ENCODE measurements at regions not wholly inside any gene's neighbourhood (a gene's known extent, or its start where the extent isn't known, plus 50 kb on each side); places are given as distances from the start of the nearest gene placed in this dataset.

- peak overlapping the region; percentile 14 for H3K27ac ChIP-seq
- no peaks in the 10 kb centered on the region for H3K27me3 ChIP-seq (ENCODE audit: low read depth)
- intact Hi-C loops (cut with DNase I) = no loop called here
- H3K4me1 ChIP-seq = peaks cover 21% of the 10 kb centered on the region
- H3K9me3 ChIP-seq = peaks cover 5% of the 10 kb centered on the region
- H3K4me3 ChIP-seq = no peak overlapping the region
- H3K36me3 ChIP-seq = no peaks in the 10 kb centered on the region
- TF ChIP-seq CTCF (IDR thresholded peaks at IDR 0.05) = no peak
- ATAC-seq = peak; percentile 84 to 95
- peak; percentile 83 for DNase-seq
Measured at GRCh38 chr10:33661580-33662336, 327.3 kb upstream of the NRP1 start.

GRCh38 chr10:33660329-33660728 lies 325.9 kb upstream of the NRP1 start:
- H3K36me3 ChIP-seq = no peaks in the 10 kb centered on the region
- H3K4me1 ChIP-seq = peaks cover 21% of the 10 kb centered on the region
- no peak for DNase-seq
- no peaks in the 10 kb centered on the region for H3K27me3 ChIP-seq (ENCODE audit: low read depth)
- H3K4me3 ChIP-seq = no peak overlapping the region
- ATAC-seq = no peak
- no peak for TF ChIP-seq CTCF (IDR thresholded peaks at IDR 0.05)
- H3K9me3 ChIP-seq = peaks cover 5% of the 10 kb centered on the region
- no peak overlapping the region for H3K27ac ChIP-seq
- intact Hi-C loops (cut with DNase I) = no loop called here

- H3K36me3 ChIP-seq = no peaks in the 10 kb centered on the region
- H3K4me1 ChIP-seq = peaks cover 18% of the 10 kb centered on the region
- no peaks in the 10 kb centered on the region for H3K27me3 ChIP-seq (ENCODE audit: low read depth)
- DNase-seq = no peak
- H3K4me3 ChIP-seq = no peak overlapping the region
- no peak overlapping the region for H3K27ac ChIP-seq
- intact Hi-C loops (cut with DNase I) = no loop called here
- no peak for TF ChIP-seq CTCF (IDR thresholded peaks at IDR 0.05)
- ATAC-seq = no peak
- no peaks in the 10 kb centered on the region for H3K9me3 ChIP-seq
Measured at GRCh38 chr10:33657913-33658312, 323.4 kb upstream of the NRP1 start.

- Histone ChIP-seq H3K36me3 (no peaks in the 10 kb centered on the region), H3K27ac (no peak overlapping the region), H3K9me3 (no peaks in the 10 kb centered on the region), H3K27me3 (ENCODE audit: low read depth) (no peaks in the 10 kb centered on the region), H3K4me3 (no peak overlapping the region), H3K4me1 (peaks cover 13% of the 10 kb centered on the region)
- no peak for TF ChIP-seq CTCF (IDR thresholded peaks at IDR 0.05)
- no peak for DNase-seq
- no peak for ATAC-seq
- intact Hi-C loops (cut with DNase I) = no loop called here
Measured at GRCh38 chr10:33657154-33657908, 322.9 kb upstream of the NRP1 start.

- intact Hi-C loops (cut with DNase I) = no loop called here
- DNase-seq = no peak
- Histone ChIP-seq H3K4me3 (no peak overlapping the region), H3K36me3 (no peaks in the 10 kb centered on the region), H3K27me3 (ENCODE audit: low read depth) (no peaks in the 10 kb centered on the region), H3K27ac (no peak overlapping the region), H3K4me1 (peaks cover 4% of the 10 kb centered on the region), H3K9me3 (no peaks in the 10 kb centered on the region)
- no peak for TF ChIP-seq CTCF (IDR thresholded peaks at IDR 0.05)
- no peak for ATAC-seq
Measured at GRCh38 chr10:33655921-33656320, 321.5 kb upstream of the NRP1 start.

All from lower lobe of right lung (tissue), 2 donors.